SK-N-SH (cell line): ENCODE measurements at regions not wholly inside any gene's neighbourhood (a gene's known extent, or its start where the extent isn't known, plus 50 kb on each side); places are given as distances from the start of the nearest gene placed in this dataset.

Experiments used
- CTCF ChIA-PET: fragments of 300-600, 350-600 bp; formaldehyde crosslinking; extraction: SDS; loops from one replicate; lab custom pipeline; 2021; lab: Yijun Ruan, JAX
- POLR2A ChIA-PET: fragments of 350-600 bp; sonication (Branson Sonifier 250); formaldehyde crosslinking; extraction: SDS; loops from one replicate; lab custom pipeline; 2020; ENCODE audit warnings: antibody characterized with exemption, inconsistent platforms; lab: Yijun Ruan, JAX
- DNase-seq: peaks from one replicate; pipeline ENCODE4 v3.0.0; 2012
- H2AFZ ChIP-seq: fragments of 200-600 bp; sonication (generic); 2 replicates; pipeline ENCODE4 v1.8.1; 2016; ENCODE audit warnings: antibody characterized with exemption, mild to moderate bottlenecking, low read depth
- H3F3A ChIP-seq: fragments of 200-600 bp; sonication (generic); replicated peaks from 2 replicates; pipeline ENCODE3; 2016; ENCODE audit warnings: antibody characterized with exemption, mild to moderate bottlenecking; ENCODE audit not compliant: insufficient read depth
- H3K27ac ChIP-seq, 2 experiments: fragments of 200-500 bp in 1 of 2; fragments of 200-600 bp in 1 of 2; sonication (Bioruptor generic) in 1 of 2; sonication (generic), shearing (Covaris generic) in 1 of 2; 2 replicates each; pipeline versions ENCODE4 v1.5.1 to v1.6.1; 2014 to 2016; ENCODE audit warnings: low read depth in 2 of 2, inconsistent platforms in 1 of 2, low read length in 1 of 2, mild to moderate bottlenecking in 1 of 2, mixed read lengths in 1 of 2
- H3K27me3 ChIP-seq: fragments of 200-600 bp; sonication (generic), shearing (Covaris generic); 2 replicates; pipeline ENCODE4 v1.6.1; 2016; ENCODE audit warnings: mixed run types; ENCODE audit not compliant: insufficient read depth
- H3K36me3 ChIP-seq, 2 experiments: fragments of 200-500 bp in 1 of 2; fragments of 200-600 bp in 1 of 2; sonication (Bioruptor generic) in 1 of 2; sonication (generic) in 1 of 2; replicated peaks in 1 of 2; 2 replicates each; pipeline versions ENCODE3 to v1.5.1; 2014 to 2016; ENCODE audit warnings: low read length in 1 of 2, mild to moderate bottlenecking in 1 of 2; ENCODE audit not compliant: insufficient read depth in 2 of 2, control insufficient read depth in 1 of 2
- H3K4me1 ChIP-seq, 2 experiments: fragments of 200-500 bp in 1 of 2; fragments of 200-600 bp in 1 of 2; sonication (Bioruptor generic) in 1 of 2; sonication (generic), shearing (Covaris generic) in 1 of 2; 2 replicates each; pipeline versions ENCODE4 v1.5.1 to v1.6.1; 2014 to 2016; ENCODE audit warnings: low read depth in 1 of 2, low read length in 1 of 2, mixed run types in 1 of 2; ENCODE audit not compliant: insufficient read depth in 2 of 2, control insufficient read depth in 1 of 2
- H3K4me2 ChIP-seq: fragments of 200-600 bp; sonication (generic), shearing (Covaris generic); 2 replicates; pipeline ENCODE4 v1.6.1; 2017; ENCODE audit warnings: mixed run types
- H3K4me3 ChIP-seq, 2 experiments: fragments of 200-500 bp in 1 of 2; fragments of 200-600 bp in 1 of 2; sonication (Bioruptor generic) in 1 of 2; sonication (generic), shearing (Covaris generic) in 1 of 2; 2 replicates each; pipeline versions ENCODE4 v1.5.1 to v1.8.1; 2014 to 2016; ENCODE audit warnings: low read depth in 2 of 2, inconsistent platforms in 1 of 2, low read length in 1 of 2, mild to moderate bottlenecking in 1 of 2, mixed read lengths in 1 of 2, moderate library complexity in 1 of 2
- H3K79me2 ChIP-seq: fragments of 200-600 bp; sonication (generic); 2 replicates; pipeline ENCODE4 v1.8.1; 2017; ENCODE audit warnings: mild to moderate bottlenecking; ENCODE audit not compliant: insufficient read depth
- H3K9ac ChIP-seq: fragments of 200-600 bp; sonication (generic); 2 replicates; pipeline ENCODE4 v1.6.1; 2017; ENCODE audit warnings: mixed run types
- H3K9me2 ChIP-seq: fragments of 200-600 bp; sonication (generic); 2 replicates; pipeline ENCODE4 v1.6.1; 2017; ENCODE audit warnings: mixed run types
- H3K9me3 ChIP-seq: fragments of 200-600 bp; sonication (generic); 2 replicates; pipeline ENCODE4 v1.6.1; 2017; ENCODE audit warnings: mixed run types, mild to moderate bottlenecking, moderate library complexity
- H4K20me1 ChIP-seq: fragments of 200-600 bp; sonication (generic); 2 replicates; pipeline ENCODE4 v1.6.1; 2017; ENCODE audit warnings: mild to moderate bottlenecking, mixed run types; ENCODE audit not compliant: insufficient read depth
- CHD2 ChIP-seq: fragments of 150-350 bp; IDR thresholded peaks from 2 replicates; pipeline ENCODE4 v1.6.1; 2018; ENCODE audit warnings: low read length; ENCODE audit not compliant: partially characterized antibody
- ELF1 ChIP-seq: IDR thresholded peaks from 2 replicates; pipeline ENCODE4 v1.4.0; 2012
- FOSL2 ChIP-seq: IDR thresholded peaks from 2 replicates; pipeline ENCODE4 v1.4.0; 2012; ENCODE audit warnings: low read depth, mild to moderate bottlenecking, moderate library complexity, borderline replicate concordance
- FOXM1 ChIP-seq: IDR thresholded peaks from 2 replicates; pipeline ENCODE4 v1.4.0; 2012; ENCODE audit warnings: low read depth, mild to moderate bottlenecking
- GABPA ChIP-seq: IDR thresholded peaks from 2 replicates; pipeline ENCODE4 v1.4.0; 2012; ENCODE audit warnings: low read depth, mild to moderate bottlenecking
- GATA2 ChIP-seq: sonication (generic); formaldehyde crosslinking; IDR thresholded peaks from 2 replicates; pipeline ENCODE4 v1.5.0; 2020; ENCODE audit warnings: mild to moderate bottlenecking, missing genetic modification reagents
- JUND ChIP-seq: IDR thresholded peaks from 2 replicates; pipeline ENCODE4 v1.4.0; 2012
- MXI1 ChIP-seq: IDR thresholded peaks from 2 replicates; pipeline ENCODE4 v1.6.1; 2012; ENCODE audit warnings: mild to moderate bottlenecking, low read depth, low read length, improper control_type of control experiment
- NFIC ChIP-seq: IDR thresholded peaks from 2 replicates; pipeline ENCODE4 v1.4.0; 2012; ENCODE audit warnings: borderline replicate concordance
- NRF1 ChIP-seq: IDR thresholded peaks from 2 replicates; pipeline ENCODE4 v1.6.1; 2012; ENCODE audit warnings: low read depth, mild to moderate bottlenecking, low read length
- RXRA ChIP-seq: IDR thresholded peaks from 2 replicates; pipeline ENCODE4 v1.4.0; 2012; ENCODE audit warnings: low read depth, mild to moderate bottlenecking, borderline replicate concordance
- SIN3A ChIP-seq: IDR thresholded peaks from 2 replicates; pipeline ENCODE4 v1.6.1; 2012; ENCODE audit warnings: low read depth, mild to moderate bottlenecking, low read length, moderate library complexity, borderline replicate concordance
- SMC3 ChIP-seq: IDR thresholded peaks from 2 replicates; pipeline ENCODE4 v1.6.1; 2012; ENCODE audit warnings: low read depth, low read length, improper control_type of control experiment
- TAF1 ChIP-seq: IDR thresholded peaks from 2 replicates; pipeline ENCODE4 v1.6.1; 2012; ENCODE audit warnings: low read depth, mild to moderate bottlenecking, low read length, moderate library complexity, borderline replicate concordance
- WGBS: methylation state at CpG from one replicate; pipeline ENCODE4 v1.1.6; 2017; ENCODE audit warnings: low lambda C conversion rate; 5-methylcytosine and 5-hydroxymethylcytosine counted together
- TF ChIP-seq, protein P1 (sequence below): IDR thresholded peaks from 2 replicates; pipeline ENCODE4 v1.6.1; 2012; ENCODE audit warnings: mild to moderate bottlenecking, low read depth, low read length, moderate library complexity
- TF ChIP-seq, protein P2 (sequence below): fragments of 150-350 bp; IDR thresholded peaks from 2 replicates; pipeline ENCODE4 v1.6.1; 2017; ENCODE audit warnings: antibody characterized with exemption, low read length, low read depth, borderline replicate concordance
- TF ChIP-seq, protein P3 (sequence below): IDR thresholded peaks from 2 replicates; pipeline ENCODE4 v1.4.0; 2012; ENCODE audit warnings: low read depth, borderline replicate concordance
- TF ChIP-seq, protein P4 (sequence below): IDR thresholded peaks from 2 replicates; pipeline ENCODE4 v1.4.0; 2012; ENCODE audit warnings: low read depth

DNA sequence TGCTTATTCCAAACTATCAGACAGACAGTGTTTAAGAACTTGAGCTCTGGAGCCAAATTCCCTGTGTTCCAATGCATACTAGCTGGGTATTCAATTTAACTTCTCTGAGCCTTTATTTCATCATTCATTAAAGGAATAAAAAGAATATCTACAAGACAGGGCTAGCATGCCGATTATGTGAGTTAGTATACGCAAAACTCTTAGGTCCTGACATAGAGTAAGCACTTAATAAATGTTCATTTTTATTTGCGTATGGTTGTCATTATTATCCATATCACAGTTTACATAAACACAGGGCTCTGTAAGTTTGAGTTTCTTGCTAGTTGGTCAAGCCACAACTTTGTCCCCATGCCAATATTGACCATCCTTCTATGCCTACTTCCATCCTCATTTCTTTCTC is 161.5 kb downstream of the NUAK1 start:
- Histone ChIP-seq H3K4me1 (no peaks in the 10 kb centered on the region), H3K9ac (no peak overlapping the region), H3K36me3 (no peaks in the 10 kb centered on the region), H3K4me2 (no peak overlapping the region), H3K9me2 (no peaks in the 10 kb centered on the region), H3K9me3 (no peaks in the 10 kb centered on the region), H3F3A (no peaks in the 10 kb centered on the region), H2AFZ (no peak overlapping the region), H3K27me3 (no peaks in the 10 kb centered on the region), H3K79me2 (no peaks in the 10 kb centered on the region), H3K27ac (peak overlapping the region in 1 of 2 experiments; percentile 9; a peak in 1 of 4 replicates), H4K20me1 (no peaks in the 10 kb centered on the region), H3K4me3 (no peak overlapping the region)
- ChIA-PET POLR2A (no interaction called here), CTCF (no interaction called here)
- 96% methylated on average over 3 of the region's 3 CpGs for WGBS
- DNase-seq, result no peak
- TF ChIP-seq, protein P1, sequence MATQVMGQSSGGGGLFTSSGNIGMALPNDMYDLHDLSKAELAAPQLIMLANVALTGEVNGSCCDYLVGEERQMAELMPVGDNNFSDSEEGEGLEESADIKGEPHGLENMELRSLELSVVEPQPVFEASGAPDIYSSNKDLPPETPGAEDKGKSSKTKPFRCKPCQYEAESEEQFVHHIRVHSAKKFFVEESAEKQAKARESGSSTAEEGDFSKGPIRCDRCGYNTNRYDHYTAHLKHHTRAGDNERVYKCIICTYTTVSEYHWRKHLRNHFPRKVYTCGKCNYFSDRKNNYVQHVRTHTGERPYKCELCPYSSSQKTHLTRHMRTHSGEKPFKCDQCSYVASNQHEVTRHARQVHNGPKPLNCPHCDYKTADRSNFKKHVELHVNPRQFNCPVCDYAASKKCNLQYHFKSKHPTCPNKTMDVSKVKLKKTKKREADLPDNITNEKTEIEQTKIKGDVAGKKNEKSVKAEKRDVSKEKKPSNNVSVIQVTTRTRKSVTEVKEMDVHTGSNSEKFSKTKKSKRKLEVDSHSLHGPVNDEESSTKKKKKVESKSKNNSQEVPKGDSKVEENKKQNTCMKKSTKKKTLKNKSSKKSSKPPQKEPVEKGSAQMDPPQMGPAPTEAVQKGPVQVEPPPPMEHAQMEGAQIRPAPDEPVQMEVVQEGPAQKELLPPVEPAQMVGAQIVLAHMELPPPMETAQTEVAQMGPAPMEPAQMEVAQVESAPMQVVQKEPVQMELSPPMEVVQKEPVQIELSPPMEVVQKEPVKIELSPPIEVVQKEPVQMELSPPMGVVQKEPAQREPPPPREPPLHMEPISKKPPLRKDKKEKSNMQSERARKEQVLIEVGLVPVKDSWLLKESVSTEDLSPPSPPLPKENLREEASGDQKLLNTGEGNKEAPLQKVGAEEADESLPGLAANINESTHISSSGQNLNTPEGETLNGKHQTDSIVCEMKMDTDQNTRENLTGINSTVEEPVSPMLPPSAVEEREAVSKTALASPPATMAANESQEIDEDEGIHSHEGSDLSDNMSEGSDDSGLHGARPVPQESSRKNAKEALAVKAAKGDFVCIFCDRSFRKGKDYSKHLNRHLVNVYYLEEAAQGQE, result no peak
- no peak for TF ChIP-seq NRF1
- TF ChIP-seq CHD2, result no peak
- no peak for TF ChIP-seq TAF1
- no peak for TF ChIP-seq RXRA
- TF ChIP-seq FOXM1, result no peak
- TF ChIP-seq JUND, result no peak
- TF ChIP-seq, protein P2, sequence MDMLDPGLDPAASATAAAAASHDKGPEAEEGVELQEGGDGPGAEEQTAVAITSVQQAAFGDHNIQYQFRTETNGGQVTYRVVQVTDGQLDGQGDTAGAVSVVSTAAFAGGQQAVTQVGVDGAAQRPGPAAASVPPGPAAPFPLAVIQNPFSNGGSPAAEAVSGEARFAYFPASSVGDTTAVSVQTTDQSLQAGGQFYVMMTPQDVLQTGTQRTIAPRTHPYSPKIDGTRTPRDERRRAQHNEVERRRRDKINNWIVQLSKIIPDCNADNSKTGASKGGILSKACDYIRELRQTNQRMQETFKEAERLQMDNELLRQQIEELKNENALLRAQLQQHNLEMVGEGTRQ, result no peak
- TF ChIP-seq SIN3A, result no peak
- TF ChIP-seq, all 33 proteins: peak for 0

DNA sequence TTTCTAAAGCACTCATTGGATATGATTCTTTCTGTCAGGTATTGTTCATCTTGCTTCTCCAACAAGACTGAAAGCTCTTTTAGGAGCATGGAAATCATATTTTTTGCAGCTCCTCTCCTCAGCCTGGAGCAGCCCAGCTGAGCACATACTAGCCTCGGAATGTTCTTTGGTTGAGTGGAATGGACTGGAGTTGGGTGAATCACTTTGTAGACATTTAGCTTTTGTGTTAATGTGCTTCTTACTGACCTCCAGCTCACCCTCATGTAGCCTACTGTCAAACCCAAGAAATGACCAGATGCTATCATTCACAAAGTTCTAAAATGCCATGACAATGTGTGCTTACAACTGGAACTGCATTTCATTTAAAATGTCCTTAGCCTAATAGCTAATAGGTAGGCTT is 161.1 kb downstream of the NUAK1 start:
- no peaks in the 10 kb centered on the region for H3K9me3 ChIP-seq
- peak overlapping the region in 1 of 2 experiments; percentile 9; a peak in 1 of 4 replicates for H3K27ac ChIP-seq
- ChIA-PET POLR2A (no interaction called here), CTCF (no interaction called here)
- no peaks in the 10 kb centered on the region for H3F3A ChIP-seq
- H3K27me3 ChIP-seq, result no peaks in the 10 kb centered on the region
- H3K4me1 ChIP-seq, result no peaks in the 10 kb centered on the region
- no peak overlapping the region for H2AFZ ChIP-seq
- H3K9ac ChIP-seq, result no peak overlapping the region
- H3K36me3 ChIP-seq, result no peaks in the 10 kb centered on the region
- DNase-seq, result no peak
- no peak overlapping the region for H3K4me3 ChIP-seq
- H3K79me2 ChIP-seq, result no peaks in the 10 kb centered on the region
- H3K4me2 ChIP-seq, result no peak overlapping the region
- no peaks in the 10 kb centered on the region for H4K20me1 ChIP-seq
- H3K9me2 ChIP-seq, result no peaks in the 10 kb centered on the region
- 76% methylated on average over 1 of the region's 1 CpG for WGBS
- TF ChIP-seq GABPA (no peak), GATA2 (no peak), TAF1 (no peak), ELF1 (no peak), JUND (peak; percentile 33; the same call in 1 of the 2 replicates), SMC3 (no peak), FOXM1 (no peak), MXI1 (no peak), FOSL2 (peak; percentile 57; the same call in 1 of the 2 replicates), NFIC (0 out of 2 replicates have a peak, but pooled peaks have one; percentile 2)
- TF ChIP-seq, protein P1, result no peak
- TF ChIP-seq, protein P3, sequence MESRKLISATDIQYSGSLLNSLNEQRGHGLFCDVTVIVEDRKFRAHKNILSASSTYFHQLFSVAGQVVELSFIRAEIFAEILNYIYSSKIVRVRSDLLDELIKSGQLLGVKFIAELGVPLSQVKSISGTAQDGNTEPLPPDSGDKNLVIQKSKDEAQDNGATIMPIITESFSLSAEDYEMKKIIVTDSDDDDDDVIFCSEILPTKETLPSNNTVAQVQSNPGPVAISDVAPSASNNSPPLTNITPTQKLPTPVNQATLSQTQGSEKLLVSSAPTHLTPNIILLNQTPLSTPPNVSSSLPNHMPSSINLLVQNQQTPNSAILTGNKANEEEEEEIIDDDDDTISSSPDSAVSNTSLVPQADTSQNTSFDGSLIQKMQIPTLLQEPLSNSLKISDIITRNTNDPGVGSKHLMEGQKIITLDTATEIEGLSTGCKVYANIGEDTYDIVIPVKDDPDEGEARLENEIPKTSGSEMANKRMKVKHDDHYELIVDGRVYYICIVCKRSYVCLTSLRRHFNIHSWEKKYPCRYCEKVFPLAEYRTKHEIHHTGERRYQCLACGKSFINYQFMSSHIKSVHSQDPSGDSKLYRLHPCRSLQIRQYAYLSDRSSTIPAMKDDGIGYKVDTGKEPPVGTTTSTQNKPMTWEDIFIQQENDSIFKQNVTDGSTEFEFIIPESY, result no peak
- TF ChIP-seq, protein P4, sequence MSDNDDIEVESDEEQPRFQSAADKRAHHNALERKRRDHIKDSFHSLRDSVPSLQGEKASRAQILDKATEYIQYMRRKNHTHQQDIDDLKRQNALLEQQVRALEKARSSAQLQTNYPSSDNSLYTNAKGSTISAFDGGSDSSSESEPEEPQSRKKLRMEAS, result no peak
